B cell (primary cell): ENCODE measurements at regions not wholly inside any gene's neighbourhood (a gene's known extent, or its start where the extent isn't known, plus 50 kb on each side); places are given as distances from the start of the nearest gene placed in this dataset.

Source experiments
- ATAC-seq: fragments of 200-7000 bp; cut with Tn5 transposase; one replicate; pipeline ENCODE4 v1.10.0; 2021; ENCODE audit warnings: low read depth, mild to moderate bottlenecking, moderate number of reproducible peaks, moderate library complexity
- CTCF ChIA-PET: fragments of 350-600 bp; sonication (Branson Sonifier 250); formaldehyde crosslinking; loops from one replicate; lab custom pipeline; 2021; ENCODE audit warnings: antibody characterized with exemption, inconsistent platforms; lab: Charles Lee
- POLR2A ChIA-PET: fragments of 350-600 bp; sonication (Branson Sonifier 250); formaldehyde crosslinking; loops from one replicate; lab custom pipeline; 2021; ENCODE audit warnings: antibody characterized with exemption; lab: Charles Lee
- DNase-seq: peaks from one replicate; pipeline ENCODE4 v3.0.0; 2013
- H2AFZ ChIP-seq: 2 replicates; pipeline ENCODE4 v1.6.1; 2012; ENCODE audit warnings: mild to moderate bottlenecking, low read depth, low read length; ENCODE audit not compliant: insufficient read depth, poor library complexity, severe bottlenecking
- H3K27ac ChIP-seq, 2 donors: 1 replicate in 1 of 2; 2 replicates in 1 of 2; pipeline ENCODE4 v1.5.1; 2012 to 2013; ENCODE audit warnings: low read length in 2 of 2, mild to moderate bottlenecking in 2 of 2, moderate library complexity in 1 of 2
- H3K27me3 ChIP-seq, 4 experiments: fragments of 200-600 bp in 1 of 4; sonication (generic) in 1 of 4; replicated peaks in 1 of 4; 1 replicate in 2 of 4; 2 replicates in 2 of 4; pipeline versions ENCODE4 v1.6.1 to v1.7.0; 2013 to 2016; ENCODE audit warnings: low read length in 3 of 4, mild to moderate bottlenecking in 2 of 4, mixed read lengths in 1 of 4, moderate library complexity in 1 of 4; ENCODE audit not compliant: insufficient read depth in 4 of 4, control insufficient read depth in 3 of 4; ENCODE audit errors: control extremely low read depth in 1 of 4
- H3K36me3 ChIP-seq, 2 experiments: replicated peaks in 1 of 2; 1 replicate in 1 of 2; 2 replicates in 1 of 2; pipeline versions ENCODE4 v1.6.1 to v1.7.1; 2013; ENCODE audit warnings: low read length in 1 of 2; ENCODE audit not compliant: insufficient read depth in 2 of 2, control insufficient read depth in 1 of 2; ENCODE audit errors: control extremely low read depth in 1 of 2, extremely low read depth in 1 of 2
- H3K4me1 ChIP-seq, 2 donors: fragments of 200-600 bp in 1 of 2; sonication (generic) in 1 of 2; 1 replicate in 1 of 2; 2 replicates in 1 of 2; pipeline versions ENCODE4 v1.5.1 to v1.6.1; 2013 to 2017; ENCODE audit warnings: low read length in 2 of 2; ENCODE audit not compliant: control insufficient read depth in 2 of 2, insufficient read depth in 2 of 2
- H3K4me2 ChIP-seq: replicated peaks from 2 replicates; pipeline ENCODE3; 2012; ENCODE audit warnings: mild to moderate bottlenecking, low read depth, low read length; ENCODE audit not compliant: poor library complexity, severe bottlenecking
- H3K4me3 ChIP-seq, 5 experiments: fragments of 200-600 bp in 1 of 5; sonication (generic) in 1 of 5; 1 replicate in 3 of 5; 2 replicates in 2 of 5; pipeline versions ENCODE4 v1.5.1 to v1.7.0; 2011 to 2016; ENCODE audit warnings: low read length in 4 of 5, mild to moderate bottlenecking in 4 of 5, low read depth in 2 of 5, control low read depth in 1 of 5, moderate library complexity in 1 of 5; ENCODE audit not compliant: insufficient read depth in 1 of 5; ENCODE audit errors: control extremely low read depth in 1 of 5, extremely low read depth in 1 of 5
- H3K79me2 ChIP-seq: fragments of 200-600 bp; sonication (generic); one replicate; pipeline ENCODE4 v1.6.0; 2016; ENCODE audit warnings: low read length; ENCODE audit not compliant: control insufficient read depth, insufficient read depth
- H3K9ac ChIP-seq: fragments of 200-600 bp; sonication (generic); 2 replicates; pipeline ENCODE4 v1.6.1; 2017; ENCODE audit warnings: mild to moderate bottlenecking, low read length, moderate library complexity
- H3K9me3 ChIP-seq, 3 donors: one replicate each; pipeline versions ENCODE4 v1.6.1 to v1.7.1; 2013; ENCODE audit warnings: low read length in 2 of 3; ENCODE audit not compliant: control insufficient read depth in 2 of 3, insufficient read depth in 1 of 3; ENCODE audit errors: control extremely low read depth in 1 of 3
- H4K20me1 ChIP-seq: 2 replicates; pipeline ENCODE4 v1.6.0; 2012; ENCODE audit warnings: mild to moderate bottlenecking, low read length; ENCODE audit not compliant: insufficient read depth, control insufficient read depth, poor library complexity, severe bottlenecking
- H3K27ac Mint-ChIP-seq: one replicate; pipeline ENCODE4 v1.8.0; 2021; ENCODE audit warnings: mixed read lengths
- H3K27me3 Mint-ChIP-seq: one replicate; pipeline ENCODE4 v1.8.0; 2021; ENCODE audit warnings: mixed read lengths
- H3K4me1 Mint-ChIP-seq: one replicate; pipeline ENCODE4 v1.8.0; 2021; ENCODE audit warnings: mixed read lengths
- H3K4me3 Mint-ChIP-seq: one replicate; pipeline ENCODE4 v1.8.0; 2021; ENCODE audit warnings: mixed read lengths
- H3K9me3 Mint-ChIP-seq: one replicate; pipeline ENCODE4 v1.8.0; 2022; ENCODE audit warnings: mixed read lengths; ENCODE audit not compliant: insufficient read depth
- CTCF ChIP-seq: fragments of 200-600 bp; IDR thresholded peaks from one replicate; pipeline ENCODE4 v1.8.0; 2022; ENCODE audit warnings: antibody characterized with exemption, mild to moderate bottlenecking
- EZH2 ChIP-seq: IDR thresholded peaks from 2 replicates; pipeline ENCODE4 v1.6.1; 2012; ENCODE audit warnings: borderline replicate concordance, low read depth, mild to moderate bottlenecking, moderate library complexity, low read length; ENCODE audit not compliant: insufficient read depth, poor library complexity, severe bottlenecking
- WGBS: methylation state at CpG from one replicate; pipeline ENCODE4 v1.1.5; 2013; ENCODE audit warnings: missing lambda C conversion rate; ENCODE audit not compliant: insufficient coverage; 5-methylcytosine and 5-hydroxymethylcytosine counted together
- intact Hi-C: fragments of 100-400 bp; cut with micrococcal nuclease; formaldehyde crosslinking; loops from one replicate; pipeline ENCODE4 v1.10.0; 2022

- no peaks in the 10 kb centered on the region for H3K27me3 Mint-ChIP-seq
- Histone ChIP-seq H3K9ac (no peak overlapping the region), H3K79me2 (no peaks in the 10 kb centered on the region), H3K9me3 (no peaks in the 10 kb centered on the region), H3K27me3 (no peaks in the 10 kb centered on the region), H3K36me3 (no peaks in the 10 kb centered on the region), H3K27ac (no peak overlapping the region), H3K4me3 (no peak overlapping the region), H4K20me1 (no peaks in the 10 kb centered on the region), H2AFZ (no peak overlapping the region), H3K4me2 (no peak overlapping the region), H3K4me1 (no peaks in the 10 kb centered on the region)
- CTCF ChIA-PET, result interaction anchor here (0.8 kb wide), 1 partner anchor 30 kb away, joined by 3 read pairs; no protein-coding TSS in a partner anchor
- peaks cover 4% of the 10 kb centered on the region for H3K4me1 Mint-ChIP-seq
- ATAC-seq (no peak), DNase-seq (no peak)
- intact Hi-C loops, result no loop called here
- POLR2A ChIA-PET, result no interaction called here
- H3K9me3 Mint-ChIP-seq, result no peaks in the 10 kb centered on the region
- TF ChIP-seq CTCF, result no peak
- TF ChIP-seq EZH2, result no peak
- peak overlapping the region; percentile 7 for H3K27ac Mint-ChIP-seq
- no peak overlapping the region for H3K4me3 Mint-ChIP-seq
These were observed 109.4 kb upstream of the DUSP10 start for GRCh38 chr1:221851336-221851735.

GRCh38 chr1:221850470-221851187 lies 108.7 kb upstream of the DUSP10 start:
- no peaks in the 10 kb centered on the region for H3K36me3 ChIP-seq
- no peak for ATAC-seq
- no peak overlapping the region for H3K9ac ChIP-seq
- no peak overlapping the region for H3K4me3 Mint-ChIP-seq
- H3K4me1 ChIP-seq, result no peaks in the 10 kb centered on the region
- no peak for TF ChIP-seq CTCF
- TF ChIP-seq EZH2, result no peak
- no peaks in the 10 kb centered on the region for H3K9me3 ChIP-seq
- intact Hi-C loops, result no loop called here
- no peak overlapping the region for H3K4me3 ChIP-seq
- CTCF ChIA-PET, result interaction anchor here (0.8 kb wide), 1 partner anchor 29 kb away, joined by 3 read pairs; no protein-coding TSS in a partner anchor
- H3K27me3 Mint-ChIP-seq, result no peaks in the 10 kb centered on the region
- H3K27me3 ChIP-seq, result no peaks in the 10 kb centered on the region
- no peaks in the 10 kb centered on the region for H4K20me1 ChIP-seq
- POLR2A ChIA-PET, result no interaction called here
- no peak overlapping the region for H3K27ac ChIP-seq
- no peaks in the 10 kb centered on the region for H3K9me3 Mint-ChIP-seq
- no peak overlapping the region for H3K27ac Mint-ChIP-seq
- H3K4me1 Mint-ChIP-seq, result peaks cover 2% of the 10 kb centered on the region
- H3K4me2 ChIP-seq, result no peak overlapping the region
- H2AFZ ChIP-seq, result no peak overlapping the region
- no peaks in the 10 kb centered on the region for H3K79me2 ChIP-seq
- DNase-seq, result no peak
- WGBS, result 100% methylated on average over 3 of the region's 8 CpGs
